ENCODE measurements at regions not wholly inside any gene's neighbourhood (a gene's known extent, or its start where the extent isn't known, plus 50 kb on each side); places are given as distances from the start of the nearest gene placed in this dataset.
A peak's percentile ranks its signal among the peaks of the same experiment; 100 is the strongest.

GRCh38 chr18:49656073-49656692 is 94.3 kb downstream of the LIPG start (continued):
- TF ChIP-seq ZNF350 (tag by site-specific recombination; IDR thresholded peaks at IDR 0.05) (no peak), ZNF623 (tag by site-specific recombination; IDR thresholded peaks at IDR 0.05) (peak; percentile 35; the same call in 1 of the 2 replicates), ZNF366 (tag by site-specific recombination; conservative IDR thresholded peaks at IDR 0.05) (peak; percentile 75), ZSCAN30 (tag by site-specific recombination; IDR thresholded peaks at IDR 0.05) (peak; percentile 15; the same call in 1 of the 2 replicates), ZNF501 (tag by site-specific recombination; IDR thresholded peaks at IDR 0.05) (peak; percentile 63; the same call in 1 of the 2 replicates), ZNF747 (tag by site-specific recombination; IDR thresholded peaks at IDR 0.05) (no peak), FEZF1 (tag by site-specific recombination; IDR thresholded peaks at IDR 0.05) (peak; percentile 93), ZNF660 (tag by site-specific recombination; IDR thresholded peaks at IDR 0.05) (peak; percentile 82), GFI1B (tag by site-specific recombination; IDR thresholded peaks at IDR 0.05) (peak; percentile 79; the same call in 1 of the 2 replicates), ZBTB21 (tag by site-specific recombination; IDR thresholded peaks at IDR 0.05) (peak; percentile 75), ZNF311 (tag by site-specific recombination; IDR thresholded peaks at IDR 0.05; ENCODE audit: borderline replicate concordance) (no peak), ZBTB48 (tag by site-specific recombination; IDR thresholded peaks at IDR 0.05) (peak; percentile 49; the same call in 1 of the 2 replicates), ZNF169 (tag by site-specific recombination; IDR thresholded peaks at IDR 0.05) (no peak), TRIM28 (IDR thresholded peaks at IDR 0.05; ENCODE audit: borderline replicate concordance, low read length) (peak; percentile 84; the same call in 1 of the 2 replicates), ZNF518A (tag by site-specific recombination; conservative IDR thresholded peaks at IDR 0.05; ENCODE audit: low read depth) (no peak), KLF16 (tag by site-specific recombination; IDR thresholded peaks at IDR 0.05) (0 out of 2 replicates have a peak, but pooled peaks have one; percentile 42), OVOL3 (tag by site-specific recombination; IDR thresholded peaks at IDR 0.05) (peak; percentile 86), ZNF558 (tag by site-specific recombination; IDR thresholded peaks at IDR 0.05) (0 out of 2 replicates have a peak, but pooled peaks have one; percentile 34), TCF7L2 (IDR thresholded peaks at IDR 0.05; ENCODE audit: borderline replicate concordance, low read depth, low read length) (peak; percentile 74), ZNF785 (tag by site-specific recombination; IDR thresholded peaks at IDR 0.05) (no peak), SP7 (tag by site-specific recombination; IDR thresholded peaks at IDR 0.05) (peak; percentile 100), ZNF76 (tag by site-specific recombination; IDR thresholded peaks at IDR 0.05; ENCODE audit: borderline replicate concordance, low read depth) (0 out of 2 replicates have a peak, but pooled peaks have one; percentile 42), KLF8 (tag by site-specific recombination; IDR thresholded peaks at IDR 0.05) (peak; percentile 66), ZNF2 (tag by site-specific recombination; IDR thresholded peaks at IDR 0.05) (peak; percentile 81), ZNF837 (tag by site-specific recombination; IDR thresholded peaks at IDR 0.05) (0 out of 2 replicates have a peak, but pooled peaks have one; percentile 63), ZXDB (tag by site-specific recombination; IDR thresholded peaks at IDR 0.05) (peak; percentile 74)
- TF ChIP-seq, protein P1, sequence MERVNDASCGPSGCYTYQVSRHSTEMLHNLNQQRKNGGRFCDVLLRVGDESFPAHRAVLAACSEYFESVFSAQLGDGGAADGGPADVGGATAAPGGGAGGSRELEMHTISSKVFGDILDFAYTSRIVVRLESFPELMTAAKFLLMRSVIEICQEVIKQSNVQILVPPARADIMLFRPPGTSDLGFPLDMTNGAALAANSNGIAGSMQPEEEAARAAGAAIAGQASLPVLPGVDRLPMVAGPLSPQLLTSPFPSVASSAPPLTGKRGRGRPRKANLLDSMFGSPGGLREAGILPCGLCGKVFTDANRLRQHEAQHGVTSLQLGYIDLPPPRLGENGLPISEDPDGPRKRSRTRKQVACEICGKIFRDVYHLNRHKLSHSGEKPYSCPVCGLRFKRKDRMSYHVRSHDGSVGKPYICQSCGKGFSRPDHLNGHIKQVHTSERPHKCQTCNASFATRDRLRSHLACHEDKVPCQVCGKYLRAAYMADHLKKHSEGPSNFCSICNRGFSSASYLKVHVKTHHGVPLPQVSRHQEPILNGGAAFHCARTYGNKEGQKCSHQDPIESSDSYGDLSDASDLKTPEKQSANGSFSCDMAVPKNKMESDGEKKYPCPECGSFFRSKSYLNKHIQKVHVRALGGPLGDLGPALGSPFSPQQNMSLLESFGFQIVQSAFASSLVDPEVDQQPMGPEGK (tag by site-specific recombination; IDR thresholded peaks at IDR 0.05): peak; percentile 75
- TF ChIP-seq, protein P2, sequence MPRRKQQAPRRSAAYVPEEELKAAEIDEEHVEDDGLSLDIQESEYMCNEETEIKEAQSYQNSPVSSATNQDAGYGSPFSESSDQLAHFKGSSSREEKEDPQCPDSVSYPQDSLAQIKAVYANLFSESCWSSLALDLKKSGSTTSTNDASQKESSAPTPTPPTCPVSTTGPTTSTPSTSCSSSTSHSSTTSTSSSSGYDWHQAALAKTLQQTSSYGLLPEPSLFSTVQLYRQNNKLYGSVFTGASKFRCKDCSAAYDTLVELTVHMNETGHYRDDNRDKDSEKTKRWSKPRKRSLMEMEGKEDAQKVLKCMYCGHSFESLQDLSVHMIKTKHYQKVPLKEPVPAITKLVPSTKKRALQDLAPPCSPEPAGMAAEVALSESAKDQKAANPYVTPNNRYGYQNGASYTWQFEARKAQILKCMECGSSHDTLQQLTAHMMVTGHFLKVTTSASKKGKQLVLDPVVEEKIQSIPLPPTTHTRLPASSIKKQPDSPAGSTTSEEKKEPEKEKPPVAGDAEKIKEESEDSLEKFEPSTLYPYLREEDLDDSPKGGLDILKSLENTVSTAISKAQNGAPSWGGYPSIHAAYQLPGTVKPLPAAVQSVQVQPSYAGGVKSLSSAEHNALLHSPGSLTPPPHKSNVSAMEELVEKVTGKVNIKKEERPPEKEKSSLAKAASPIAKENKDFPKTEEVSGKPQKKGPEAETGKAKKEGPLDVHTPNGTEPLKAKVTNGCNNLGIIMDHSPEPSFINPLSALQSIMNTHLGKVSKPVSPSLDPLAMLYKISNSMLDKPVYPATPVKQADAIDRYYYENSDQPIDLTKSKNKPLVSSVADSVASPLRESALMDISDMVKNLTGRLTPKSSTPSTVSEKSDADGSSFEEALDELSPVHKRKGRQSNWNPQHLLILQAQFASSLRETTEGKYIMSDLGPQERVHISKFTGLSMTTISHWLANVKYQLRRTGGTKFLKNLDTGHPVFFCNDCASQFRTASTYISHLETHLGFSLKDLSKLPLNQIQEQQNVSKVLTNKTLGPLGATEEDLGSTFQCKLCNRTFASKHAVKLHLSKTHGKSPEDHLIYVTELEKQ (tag by site-specific recombination; IDR thresholded peaks at IDR 0.05; ENCODE audit: borderline replicate concordance): peak; percentile 99
- TF ChIP-seq, protein P3, sequence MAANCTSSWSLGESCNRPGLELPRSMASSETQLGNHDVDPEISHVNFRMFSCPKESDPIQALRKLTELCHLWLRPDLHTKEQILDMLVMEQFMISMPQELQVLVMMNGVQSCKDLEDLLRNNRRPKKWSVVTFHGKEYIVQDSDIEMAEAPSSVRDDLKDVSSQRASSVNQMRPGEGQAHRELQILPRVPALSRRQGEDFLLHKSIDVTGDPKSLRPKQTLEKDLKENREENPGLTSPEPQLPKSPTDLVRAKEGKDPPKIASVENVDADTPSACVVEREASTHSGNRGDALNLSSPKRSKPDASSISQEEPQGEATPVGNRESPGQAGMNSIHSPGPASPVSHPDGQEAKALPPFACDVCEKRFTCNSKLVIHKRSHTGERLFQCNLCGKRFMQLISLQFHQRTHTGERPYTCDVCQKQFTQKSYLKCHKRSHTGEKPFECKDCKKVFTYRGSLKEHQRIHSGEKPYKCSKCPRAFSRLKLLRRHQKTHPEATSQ (tag by site-specific recombination; IDR thresholded peaks at IDR 0.05): no peak

Data from HEK293 (cell line).